H1 (cell line): ENCODE measurements at regions not wholly inside any gene's neighbourhood (a gene's known extent, or its start where the extent isn't known, plus 50 kb on each side); places are given as distances from the start of the nearest gene placed in this dataset.

Experiments
- CTCF ChIA-PET: fragments of 300-600 bp; sonication (Branson Sonifier 250); formaldehyde crosslinking; loops from one replicate; lab custom pipeline; 2021; ENCODE audit not compliant: partially characterized antibody; lab: Charles Lee
- POLR2A ChIA-PET: fragments of 300-600 bp; sonication (Branson Sonifier 250); formaldehyde crosslinking; loops from one replicate; lab custom pipeline; 2021; ENCODE audit warnings: inconsistent platforms; ENCODE audit not compliant: partially characterized antibody; lab: Charles Lee
- DNase-seq, 2 experiments: peaks; one replicate each; pipeline versions ENCODE4 v3.0.0 to v3.0.0-alpha.2; 2010 to 2022; ENCODE audit warnings: low spot score in 2 of 2, low read depth in 1 of 2, mixed read lengths in 1 of 2
- FAIRE-seq: peaks from 2 replicates; lab custom pipeline; 2011; peaks lifted over from hg19 to GRCh38; lab: Jason Lieb, UNC
- H2AFZ ChIP-seq: 2 replicates; pipeline ENCODE4 v1.8.1; 2012; ENCODE audit warnings: low read length, inconsistent platforms
- H2AK5ac ChIP-seq: 2 replicates; pipeline ENCODE4 v1.6.1; 2013; ENCODE audit warnings: low read depth, low read length
- H2BK120ac ChIP-seq: replicated peaks from 2 replicates; pipeline ENCODE3; 2013; ENCODE audit warnings: low read depth, low read length, inconsistent platforms
- H2BK12ac ChIP-seq: 2 replicates; pipeline ENCODE4 v1.6.1; 2013; ENCODE audit warnings: low read depth, low read length
- H2BK15ac ChIP-seq: 2 replicates; pipeline ENCODE4 v1.6.1; 2013; ENCODE audit warnings: low read length
- H2BK20ac ChIP-seq: 2 replicates; pipeline ENCODE4 v1.6.1; 2013; ENCODE audit warnings: low read length
- H2BK5ac ChIP-seq: 2 replicates; pipeline ENCODE4 v1.6.1; 2013; ENCODE audit warnings: low read depth, low read length
- H3K14ac ChIP-seq: 2 replicates; pipeline ENCODE4 v1.6.1; 2013; ENCODE audit warnings: inconsistent platforms; ENCODE audit not compliant: insufficient read length
- H3K18ac ChIP-seq: 2 replicates; pipeline ENCODE4 v1.6.1; 2013; ENCODE audit warnings: low read length; ENCODE audit errors: extremely low read depth
- H3K23ac ChIP-seq: 2 replicates; pipeline ENCODE4 v1.6.1; 2013; ENCODE audit warnings: inconsistent platforms; ENCODE audit not compliant: insufficient read length
- H3K23me2 ChIP-seq: 2 replicates; pipeline ENCODE4 v1.6.1; 2013; ENCODE audit warnings: low read depth, low read length
- H3K27ac ChIP-seq: 2 replicates; pipeline ENCODE4 v1.6.1; 2011; ENCODE audit warnings: low read depth, low read length, inconsistent platforms
- H3K27me3 ChIP-seq, 4 experiments: replicated peaks in 1 of 4; 1 replicate in 1 of 4; 2 replicates in 3 of 4; pipeline versions ENCODE4 v1.6.1 to v1.8.1; 2011 to 2013; ENCODE audit warnings: low read length in 3 of 4, mild to moderate bottlenecking in 3 of 4, inconsistent platforms in 2 of 4, mixed read lengths in 2 of 4, moderate library complexity in 1 of 4; ENCODE audit not compliant: control insufficient read depth in 3 of 4, insufficient read depth in 3 of 4; ENCODE audit errors: extremely low read depth in 1 of 4
- H3K36me3 ChIP-seq, 4 experiments: 2 replicates each; pipeline versions ENCODE4 v1.6.1 to v1.8.1; 2011 to 2013; ENCODE audit warnings: mild to moderate bottlenecking in 4 of 4, low read length in 3 of 4, moderate library complexity in 2 of 4, control low read depth in 1 of 4, inconsistent platforms in 1 of 4; ENCODE audit not compliant: insufficient read depth in 4 of 4, control insufficient read depth in 2 of 4
- H3K4ac ChIP-seq: replicated peaks from 2 replicates; pipeline ENCODE3; 2013; ENCODE audit warnings: low read length, low read depth, mixed read lengths, inconsistent platforms; ENCODE audit not compliant: insufficient read length
- H3K4me1 ChIP-seq, 4 experiments: replicated peaks in 1 of 4; 1 replicate in 1 of 4; 2 replicates in 3 of 4; pipeline versions ENCODE4 v1.6.1 to v1.8.1; 2011 to 2013; ENCODE audit warnings: low read length in 3 of 4, inconsistent platforms in 2 of 4, mixed read lengths in 1 of 4; ENCODE audit not compliant: insufficient read depth in 4 of 4, control insufficient read depth in 3 of 4
- H3K4me2 ChIP-seq, 2 experiments: 2 replicates each; pipeline versions ENCODE4 v1.6.1 to v1.8.1; 2011 to 2013; ENCODE audit warnings: low read depth in 2 of 2, low read length in 2 of 2, control low read depth in 1 of 2, inconsistent platforms in 1 of 2, mild to moderate bottlenecking in 1 of 2; ENCODE audit not compliant: insufficient read depth in 1 of 2
- H3K4me3 ChIP-seq, 4 experiments: fragments of 200-600, 300-600 bp in 1 of 4; sonication (generic), shearing (Covaris generic), sonication (Bioruptor Twin) in 1 of 4; 2 replicates each; pipeline versions ENCODE4 v1.5.1 to v1.8.1; 2011 to 2016; ENCODE audit warnings: low read length in 4 of 4, low read depth in 3 of 4, control low read depth in 2 of 4, inconsistent platforms in 2 of 4, mild to moderate bottlenecking in 2 of 4, mixed read lengths in 1 of 4, moderate library complexity in 1 of 4; ENCODE audit not compliant: insufficient read depth in 2 of 4; ENCODE audit errors: extremely low read depth in 1 of 4
- H3K56ac ChIP-seq: replicated peaks from 2 replicates; pipeline ENCODE3; 2013; ENCODE audit warnings: low read depth, mild to moderate bottlenecking, mixed read lengths, low read length, inconsistent platforms; ENCODE audit not compliant: insufficient read length
- H3K79me1 ChIP-seq: 2 replicates; pipeline ENCODE4 v1.6.1; 2013; ENCODE audit warnings: low read depth, low read length, control low read depth
- H3K79me2 ChIP-seq, 2 experiments: 2 replicates each; pipeline versions ENCODE4 v1.6.1 to v1.8.1; 2012 to 2013; ENCODE audit warnings: low read length in 2 of 2, mild to moderate bottlenecking in 2 of 2, inconsistent platforms in 1 of 2; ENCODE audit not compliant: insufficient read depth in 2 of 2, control insufficient read depth in 1 of 2
- H3K9ac ChIP-seq, 4 experiments: replicated peaks in 1 of 4; 1 replicate in 1 of 4; 2 replicates in 3 of 4; pipeline versions ENCODE4 v1.6.1 to v1.8.1; 2011 to 2013; ENCODE audit warnings: low read depth in 3 of 4, low read length in 3 of 4, control low read depth in 2 of 4, mild to moderate bottlenecking in 2 of 4, moderate library complexity in 2 of 4, inconsistent platforms in 1 of 4; ENCODE audit errors: extremely low read depth in 1 of 4
- H3K9me3 ChIP-seq, 2 experiments: 2 replicates each; pipeline versions ENCODE4 v1.6.1 to v1.8.1; 2012 to 2013; ENCODE audit warnings: mild to moderate bottlenecking in 2 of 2, moderate library complexity in 2 of 2, control low read depth in 1 of 2, inconsistent platforms in 1 of 2, low read depth in 1 of 2, low read length in 1 of 2, mixed read lengths in 1 of 2; ENCODE audit not compliant: insufficient read depth in 2 of 2
- H4K20me1 ChIP-seq, 2 experiments: replicated peaks in 1 of 2; 2 replicates each; pipeline versions ENCODE3 to v1.8.1; 2011 to 2013; ENCODE audit warnings: inconsistent platforms in 2 of 2, low read length in 2 of 2, mild to moderate bottlenecking in 1 of 2; ENCODE audit not compliant: insufficient read depth in 2 of 2, control insufficient read depth in 1 of 2
- H4K5ac ChIP-seq: 2 replicates; pipeline ENCODE4 v1.6.1; 2013; ENCODE audit warnings: low read length, low read depth, mixed read lengths, inconsistent platforms; ENCODE audit not compliant: insufficient read length
- H4K8ac ChIP-seq: 2 replicates; pipeline ENCODE4 v1.8.0; 2013; ENCODE audit warnings: mild to moderate bottlenecking, moderate library complexity, low read length, inconsistent platforms; ENCODE audit not compliant: insufficient read depth; ENCODE audit errors: extremely low read depth
- H4K91ac ChIP-seq: replicated peaks from 2 replicates; pipeline ENCODE3; 2013; ENCODE audit warnings: low read length, mixed read lengths, inconsistent platforms; ENCODE audit not compliant: insufficient read length
- FOSL1 ChIP-seq: IDR thresholded peaks from 2 replicates; pipeline ENCODE4 v1.6.1; 2011; ENCODE audit warnings: mild to moderate bottlenecking, low read depth, low read length, moderate library complexity; ENCODE audit not compliant: insufficient read depth
- KDM4A ChIP-seq: IDR thresholded peaks from one replicate; pipeline ENCODE4 v1.7.1; 2012; ENCODE audit warnings: low read depth, mild to moderate bottlenecking, moderate library complexity, low read length, inconsistent platforms; ENCODE audit not compliant: severe bottlenecking
- POLR2A ChIP-seq, 2 experiments: IDR thresholded peaks; 1 replicate in 1 of 2; 2 replicates in 1 of 2; pipeline ENCODE4 v1.6.1; 2011; ENCODE audit warnings: low read depth in 2 of 2, low read length in 2 of 2, mild to moderate bottlenecking in 2 of 2; ENCODE audit errors: control extremely low read depth in 1 of 2
- RAD21 ChIP-seq, 2 experiments: IDR thresholded peaks in 1 of 2; conservative IDR thresholded peaks in 1 of 2; 2 replicates each; pipeline ENCODE4 v1.6.1; 2011; ENCODE audit warnings: low read depth in 2 of 2, low read length in 2 of 2, improper control_type of control experiment in 1 of 2, inconsistent platforms in 1 of 2, mild to moderate bottlenecking in 1 of 2, moderate library complexity in 1 of 2
- RBBP5 ChIP-seq: IDR thresholded peaks from 2 replicates; pipeline ENCODE4 v1.7.1; 2012; ENCODE audit warnings: low read depth, mild to moderate bottlenecking, inconsistent platforms, low read length, moderate library complexity, borderline replicate concordance
- RNF2 ChIP-seq: fragments of 200-900, 300-1000 bp; sonication (generic); IDR thresholded peaks from 2 replicates; pipeline ENCODE4 v1.7.1; 2016; ENCODE audit warnings: borderline replicate concordance, low read depth, mild to moderate bottlenecking, antibody characterized with exemption, low read length; ENCODE audit not compliant: poor library complexity, severe bottlenecking; ENCODE audit errors: missing control alignments
- SP1 ChIP-seq: IDR thresholded peaks from 2 replicates; pipeline ENCODE4 v1.6.1; 2011; ENCODE audit warnings: low read depth, low read length
- SP4 ChIP-seq: IDR thresholded peaks from 2 replicates; pipeline ENCODE4 v1.6.1; 2012; ENCODE audit warnings: low read length, inconsistent platforms
- SRF ChIP-seq: IDR thresholded peaks from 2 replicates; pipeline ENCODE4 v1.6.1; 2011; ENCODE audit warnings: mild to moderate bottlenecking, low read depth, low read length, moderate library complexity
- TAF7 ChIP-seq: optimal IDR thresholded peaks from 2 replicates; pipeline ENCODE3; 2011; ENCODE audit warnings: low read depth, mild to moderate bottlenecking, inconsistent platforms, low read length, moderate library complexity, borderline replicate concordance
- YY1 ChIP-seq: IDR thresholded peaks from 2 replicates; pipeline ENCODE4 v1.6.1; 2011; ENCODE audit warnings: low read depth, mild to moderate bottlenecking, low read length
- ZNF274 ChIP-seq: IDR thresholded peaks from 2 replicates; pipeline ENCODE4 v1.7.0; 2012; ENCODE audit warnings: low read length, borderline replicate concordance; ENCODE audit errors: extremely low read depth
- WGBS, 2 experiments: shearing (Covaris generic) in 1 of 2; methylation state at CpG; one replicate each; pipeline versions ENCODE4 v1.1.6 to v1.1.7; 2013 to 2015; ENCODE audit warnings: low lambda C conversion rate in 2 of 2, mixed read lengths in 2 of 2, inconsistent platforms in 1 of 2, low coverage in 1 of 2, missing lambda C conversion rate in 1 of 2; ENCODE audit not compliant: insufficient replicate concordance in 2 of 2, insufficient coverage in 1 of 2, insufficient read length in 1 of 2; ENCODE audit errors: extremely low coverage in 1 of 2, missing lambda C conversion rate in 1 of 2; 5-methylcytosine and 5-hydroxymethylcytosine counted together
- TF ChIP-seq, protein P1 (sequence below): IDR thresholded peaks from 2 replicates; pipeline ENCODE4 v1.6.1; 2011; ENCODE audit warnings: low read length, improper control_type of control experiment

DNA sequence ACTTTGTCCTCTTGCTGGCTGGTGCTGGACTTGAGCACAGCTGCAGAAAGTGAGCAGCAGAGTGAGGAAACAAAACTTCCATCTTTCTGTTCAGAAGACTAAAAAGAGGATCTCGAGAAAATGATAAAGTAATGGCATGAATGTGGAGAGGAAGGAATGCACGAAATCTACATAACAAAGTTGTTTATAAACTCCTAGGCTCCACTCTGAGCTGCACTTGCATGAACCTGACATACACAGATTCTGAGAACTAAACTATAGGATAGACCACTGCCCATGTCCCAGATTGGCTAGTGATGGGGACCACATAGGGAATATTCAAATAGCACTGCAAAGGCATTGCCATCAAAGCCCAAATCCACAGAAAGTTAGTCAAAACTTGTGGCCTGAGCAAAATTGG lies 121.1 kb upstream of the MON1B start:
- CTCF ChIA-PET = interaction anchor here (1.4 kb wide), 1 partner anchor 101 kb away, joined by 8 read pairs; no protein-coding TSS in a partner anchor
- H3K4me3 ChIP-seq = no peak overlapping the region
- peak overlapping the region in 1 of 2 experiments; percentile 15; a peak in 2 of 4 replicates for H3K4me2 ChIP-seq
- no peak overlapping the region for H4K5ac ChIP-seq
- no peak overlapping the region for H3K56ac ChIP-seq
- H2BK120ac ChIP-seq = no peak overlapping the region
- H3K9ac ChIP-seq = no peak overlapping the region
- H3K79me2 ChIP-seq = no peaks in the 10 kb centered on the region
- peak overlapping the region; percentile 1; the same call in 1 of the 2 replicates for H2BK12ac ChIP-seq
- H2BK20ac ChIP-seq = no peak overlapping the region
- H3K9me3 ChIP-seq = no peaks in the 10 kb centered on the region
- H4K20me1 ChIP-seq = no peaks in the 10 kb centered on the region
- FAIRE-seq (no peak), DNase-seq (no peak)
- H2BK5ac ChIP-seq = no peak overlapping the region
- no peak overlapping the region for H4K8ac ChIP-seq
- H4K91ac ChIP-seq = no peak overlapping the region
- H3K79me1 ChIP-seq = no peaks in the 10 kb centered on the region
- H2AFZ ChIP-seq = peak overlapping the region; percentile 5; the same call in 1 of the 2 replicates
- no peaks in the 10 kb centered on the region for H3K23me2 ChIP-seq
- no peak overlapping the region for H2AK5ac ChIP-seq
- H3K27me3 ChIP-seq = no peaks in the 10 kb centered on the region
- no peak overlapping the region for H3K18ac ChIP-seq
- no peak overlapping the region for H3K4ac ChIP-seq
- no peak overlapping the region for H3K23ac ChIP-seq
- H3K14ac ChIP-seq = no peak overlapping the region
- peaks cover 0 to 6% (median 4%) of the 10 kb centered on the region in 4 experiments; a peak in 4 of 7 replicates for H3K4me1 ChIP-seq
- POLR2A ChIA-PET = no interaction called here
- 56% methylated on average over 2 of the region's 2 CpGs; no CpG with 5 or more reads in 1 of the 2 experiments for WGBS, 2 experiments
- H2BK15ac ChIP-seq = no peak overlapping the region
- H3K36me3 ChIP-seq = no peaks in the 10 kb centered on the region
- no peak overlapping the region for H3K27ac ChIP-seq
- no peak for TF ChIP-seq POLR2A (IDR thresholded peaks at IDR 0.05; ENCODE audit: control extremely low read depth in 1 of 2, low read depth in 2 of 2, low read length in 2 of 2)
- TF ChIP-seq FOSL1 = no peak
- TF ChIP-seq SP1 = no peak
- no peak for TF ChIP-seq ZNF274
- TF ChIP-seq YY1 = no peak
- TF ChIP-seq, protein P1, sequence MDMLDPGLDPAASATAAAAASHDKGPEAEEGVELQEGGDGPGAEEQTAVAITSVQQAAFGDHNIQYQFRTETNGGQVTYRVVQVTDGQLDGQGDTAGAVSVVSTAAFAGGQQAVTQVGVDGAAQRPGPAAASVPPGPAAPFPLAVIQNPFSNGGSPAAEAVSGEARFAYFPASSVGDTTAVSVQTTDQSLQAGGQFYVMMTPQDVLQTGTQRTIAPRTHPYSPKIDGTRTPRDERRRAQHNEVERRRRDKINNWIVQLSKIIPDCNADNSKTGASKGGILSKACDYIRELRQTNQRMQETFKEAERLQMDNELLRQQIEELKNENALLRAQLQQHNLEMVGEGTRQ = no peak
- no peak for TF ChIP-seq RNF2
- no peak for TF ChIP-seq KDM4A
- no peak for TF ChIP-seq TAF7
- TF ChIP-seq RAD21 (IDR thresholded peaks at IDR 0.05 in 1 of 2, conservative IDR thresholded peaks at IDR 0.05 in 1 of 2; ENCODE audit: low read depth in 2 of 2, low read length in 2 of 2) = no peak
- no peak for TF ChIP-seq RBBP5
- no peak for TF ChIP-seq SP4
- no peak for TF ChIP-seq SRF
